Immature natural killer cell (primary cell): ENCODE measurements at regions not wholly inside any gene's neighbourhood (a gene's known extent, or its start where the extent isn't known, plus 50 kb on each side); places are given as distances from the start of the nearest gene placed in this dataset.

Experiments used
- DNase-seq, 3 donors: peaks; one replicate each; pipeline ENCODE4 v3.0.0; 2022; ENCODE audit warnings: mixed read lengths in 1 of 3
- H3K27ac Mint-ChIP-seq, 6 donors: one replicate each; pipeline ENCODE4 v1.8.0; 2020; ENCODE audit warnings: mixed read lengths in 6 of 6, mild to moderate bottlenecking in 5 of 6, inconsistent platforms in 4 of 6, moderate library complexity in 3 of 6
- H3K27me3 Mint-ChIP-seq, 3 donors: one replicate each; pipeline ENCODE4 v1.8.0; 2020 to 2021; ENCODE audit warnings: low read depth in 3 of 3, mild to moderate bottlenecking in 3 of 3, mixed read lengths in 3 of 3, moderate library complexity in 3 of 3, inconsistent platforms in 1 of 3
- H3K36me3 Mint-ChIP-seq, 3 donors: one replicate each; pipeline ENCODE4 v1.8.0; 2020; ENCODE audit warnings: mixed read lengths in 3 of 3, inconsistent platforms in 2 of 3, mild to moderate bottlenecking in 2 of 3
- H3K4me1 Mint-ChIP-seq, 2 donors: one replicate each; pipeline ENCODE4 v1.8.0; 2020; ENCODE audit warnings: inconsistent platforms in 2 of 2, mild to moderate bottlenecking in 2 of 2, mixed read lengths in 2 of 2, moderate library complexity in 1 of 2
- H3K4me3 Mint-ChIP-seq, 5 donors: one replicate each; pipeline ENCODE4 v1.8.0; 2020; ENCODE audit warnings: mild to moderate bottlenecking in 5 of 5, mixed read lengths in 5 of 5, inconsistent platforms in 3 of 5, moderate library complexity in 3 of 5
- H3K9me3 Mint-ChIP-seq, 6 donors: one replicate each; pipeline ENCODE4 v1.8.0; 2020; ENCODE audit warnings: mild to moderate bottlenecking in 6 of 6, mixed read lengths in 6 of 6, inconsistent platforms in 4 of 6, moderate library complexity in 3 of 6

DNA sequence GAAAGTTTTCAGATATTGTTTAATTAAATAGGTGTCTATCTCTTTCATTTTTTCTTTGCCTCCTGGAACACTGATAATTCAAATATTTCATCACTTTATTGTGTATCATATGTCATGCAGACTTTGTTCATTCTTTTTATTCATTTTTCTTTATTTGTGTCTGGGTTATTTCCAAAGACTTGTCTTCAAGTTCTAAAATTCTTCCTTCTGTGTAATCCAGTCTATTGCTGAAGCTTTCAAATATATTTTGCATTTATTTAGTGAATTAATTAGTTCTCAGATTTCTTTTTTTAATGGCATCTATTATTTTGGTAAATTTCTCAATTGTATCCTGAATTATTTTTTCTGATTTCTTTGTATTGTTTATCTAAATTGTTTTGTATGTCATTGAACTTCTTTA, 70.1 kb downstream of the ZNF330 start:
- no peak for DNase-seq
- Mint-ChIP-seq H3K27me3 (peaks cover 0 to 2% (median 1%) of the 10 kb centered on the region in 3 donors), H3K36me3 (peaks cover 0 to 4% (median 0%) of the 10 kb centered on the region in 3 donors), H3K4me1 (no peaks in the 10 kb centered on the region), H3K27ac (no peak overlapping the region), H3K9me3 (peaks cover 8 to 28% (median 13%) of the 10 kb centered on the region in 6 donors), H3K4me3 (no peak overlapping the region)

DNA sequence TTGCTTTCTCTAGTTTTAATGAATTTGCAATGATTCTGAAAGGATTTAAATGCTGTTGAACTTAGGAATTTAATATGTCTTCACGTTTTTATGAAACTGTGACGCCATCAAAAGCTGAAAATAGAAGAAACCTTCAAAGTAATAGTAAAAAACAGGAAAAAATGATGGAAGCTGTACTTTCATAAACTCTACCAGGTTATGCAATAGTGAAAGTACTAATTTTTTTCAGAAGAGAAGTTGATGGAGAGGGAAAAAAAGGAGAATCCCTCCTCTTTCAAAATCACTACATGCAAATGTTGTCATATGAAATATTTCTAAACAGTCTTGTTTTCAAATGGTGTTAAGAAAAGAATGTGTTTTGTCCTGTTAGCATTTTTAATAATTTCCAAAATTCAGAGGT, 73.6 kb downstream of the ZNF330 start:
- H3K27me3 Mint-ChIP-seq: peaks cover 0 to 2% (median 1%) of the 10 kb centered on the region in 3 donors
- H3K36me3 Mint-ChIP-seq: peaks cover 0 to 4% (median 0%) of the 10 kb centered on the region in 3 donors
- H3K27ac Mint-ChIP-seq: no peak overlapping the region
- no peak overlapping the region for H3K4me3 Mint-ChIP-seq
- peaks cover 3 to 28% (median 11%) of the 10 kb centered on the region in 6 donors for H3K9me3 Mint-ChIP-seq
- no peak for DNase-seq
- H3K4me1 Mint-ChIP-seq: no peaks in the 10 kb centered on the region

DNA sequence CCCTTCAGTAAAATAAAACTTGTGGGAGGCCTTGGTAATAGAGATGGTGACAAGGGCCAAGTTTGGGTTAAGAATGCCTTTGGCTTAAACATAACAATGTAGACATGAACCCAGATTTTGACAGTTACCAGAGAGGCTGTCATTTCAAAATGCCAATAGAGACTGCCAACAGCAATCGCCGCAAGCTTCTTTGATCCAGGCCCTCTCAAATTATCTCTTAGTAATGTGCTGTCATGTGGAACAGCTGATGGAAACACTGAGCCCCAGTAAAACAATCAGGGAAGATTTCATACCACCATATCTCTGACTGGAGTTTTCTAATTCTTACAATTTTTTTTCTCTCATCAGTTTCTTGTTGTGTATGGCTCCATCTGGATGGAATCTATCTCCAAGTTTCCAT, 80.5 kb downstream of the ZNF330 start:
- H3K9me3 Mint-ChIP-seq: no peaks in the 10 kb centered on the region
- no peak for DNase-seq
- no peaks in the 10 kb centered on the region for H3K4me1 Mint-ChIP-seq
- H3K4me3 Mint-ChIP-seq: no peak overlapping the region
- H3K36me3 Mint-ChIP-seq: no peaks in the 10 kb centered on the region
- no peak overlapping the region for H3K27ac Mint-ChIP-seq
- H3K27me3 Mint-ChIP-seq: peaks cover 0 to 2% (median 0%) of the 10 kb centered on the region in 3 donors

DNA sequence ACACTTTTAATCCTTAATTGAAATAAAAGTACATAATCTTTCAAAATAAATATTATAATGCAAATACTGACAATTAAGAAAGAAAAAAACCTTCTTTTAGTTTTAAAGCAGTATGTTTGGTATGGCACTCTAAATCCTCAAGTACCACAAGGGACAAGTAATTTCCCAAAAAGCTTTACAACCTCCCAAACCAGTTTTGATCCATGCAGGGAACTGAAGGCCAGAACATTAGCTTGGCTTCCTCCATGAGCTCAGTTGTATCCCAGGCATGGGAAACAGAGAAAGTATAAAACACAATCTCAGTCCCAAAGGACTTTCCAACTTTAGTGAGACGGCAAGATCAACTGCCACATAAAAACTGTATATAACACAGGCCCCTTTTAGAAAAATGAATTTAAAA, 82.2 kb downstream of the ZNF330 start:
- H3K9me3 Mint-ChIP-seq: no peaks in the 10 kb centered on the region
- DNase-seq: no peak
- peaks cover 7 to 12% of the 10 kb centered on the region in 2 donors for H3K4me1 Mint-ChIP-seq

DNA sequence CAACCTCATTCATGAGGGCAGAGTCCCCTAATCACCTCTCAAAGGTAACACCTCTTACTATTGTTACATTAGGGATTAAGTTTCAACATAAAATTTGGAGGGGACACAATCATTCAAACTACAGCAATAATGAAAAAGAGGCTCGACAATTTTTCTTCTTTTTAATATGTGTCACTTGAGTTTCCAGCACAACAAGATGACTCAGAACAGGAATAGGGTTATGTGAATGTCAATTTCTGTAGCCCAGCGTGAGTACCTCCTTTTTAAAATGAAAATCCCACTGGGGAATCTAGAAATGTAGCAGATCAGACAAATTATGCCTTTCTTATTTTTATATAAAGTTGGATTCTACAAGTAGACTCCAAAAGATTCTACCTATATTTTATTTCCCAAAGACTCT, 83.7 kb downstream of the ZNF330 start:
- DNase-seq: no peak
- Mint-ChIP-seq H3K4me1 (peaks cover 7 to 15% of the 10 kb centered on the region in 2 donors), H3K9me3 (no peaks in the 10 kb centered on the region), H3K27me3 (peaks cover 0 to 10% (median 5%) of the 10 kb centered on the region in 3 donors), H3K27ac (no peak overlapping the region), H3K36me3 (no peaks in the 10 kb centered on the region), H3K4me3 (no peak overlapping the region)

More for the DNA sequence above, 82.2 kb downstream of the ZNF330 start:
- no peaks in the 10 kb centered on the region for H3K36me3 Mint-ChIP-seq
- no peak overlapping the region for H3K27ac Mint-ChIP-seq
- no peak overlapping the region for H3K4me3 Mint-ChIP-seq
- H3K27me3 Mint-ChIP-seq: peaks cover 0 to 6% (median 5%) of the 10 kb centered on the region in 3 donors

DNA sequence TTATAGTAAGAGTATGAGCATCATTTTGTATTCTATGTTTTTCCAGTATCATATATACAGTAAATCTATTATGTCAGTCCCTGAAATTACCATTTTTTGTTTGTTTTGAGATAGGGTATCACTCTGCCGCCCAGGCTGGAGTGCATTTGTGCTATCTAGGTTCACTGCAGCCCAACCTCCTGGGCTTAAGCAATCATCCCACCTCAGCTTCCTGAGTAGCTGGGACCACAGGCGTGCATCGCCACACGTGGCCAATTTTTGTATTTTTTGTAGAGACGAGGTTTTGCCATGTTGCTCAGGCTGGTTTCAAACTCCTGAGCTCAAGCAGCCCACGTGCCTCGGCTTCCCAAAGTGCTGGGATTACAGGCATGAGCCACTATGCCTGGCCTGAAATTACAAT, 85.6 kb downstream of the ZNF330 start:
- Mint-ChIP-seq H3K4me3 (no peak overlapping the region), H3K27ac (no peak overlapping the region), H3K9me3 (no peaks in the 10 kb centered on the region), H3K36me3 (no peaks in the 10 kb centered on the region), H3K4me1 (peaks cover 7 to 15% of the 10 kb centered on the region in 2 donors), H3K27me3 (peaks cover 0 to 10% (median 5%) of the 10 kb centered on the region in 3 donors)
- no peak for DNase-seq

DNA sequence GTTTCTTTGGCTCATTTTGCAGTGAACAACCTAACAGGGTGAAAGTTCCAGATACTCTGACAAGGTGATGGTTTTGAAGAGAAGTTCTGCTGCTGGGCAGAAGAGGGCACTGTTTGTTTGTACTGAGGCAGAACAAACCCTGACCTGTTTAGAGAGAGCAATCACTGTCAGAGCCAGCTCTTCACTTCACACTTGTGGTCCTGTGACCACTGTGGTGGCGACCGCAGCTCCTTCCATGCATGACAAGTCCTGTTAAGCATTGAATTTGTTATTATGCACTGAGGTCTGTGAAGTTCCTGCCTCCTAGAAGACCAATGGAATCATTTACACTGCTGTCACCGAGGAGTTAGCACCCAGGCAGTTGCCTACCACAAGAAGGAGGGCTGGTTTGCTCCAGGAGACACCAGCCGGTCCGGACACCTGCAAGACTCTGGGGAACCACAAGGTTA, 86.6 kb downstream of the ZNF330 start:
- H3K4me1 Mint-ChIP-seq: peaks cover 7 to 15% of the 10 kb centered on the region in 2 donors
- peak; percentile 78 to 84 (median 83) for DNase-seq
- H3K27me3 Mint-ChIP-seq: peaks cover 0 to 10% (median 5%) of the 10 kb centered on the region in 3 donors
- H3K36me3 Mint-ChIP-seq: no peaks in the 10 kb centered on the region
- peak overlapping the region in 5 of 6 donors; percentile 12 to 72 (median 51) for H3K27ac Mint-ChIP-seq
- peak overlapping the region in 2 of 5 donors; percentile 1 to 20 for H3K4me3 Mint-ChIP-seq
- H3K9me3 Mint-ChIP-seq: no peaks in the 10 kb centered on the region

DNA sequence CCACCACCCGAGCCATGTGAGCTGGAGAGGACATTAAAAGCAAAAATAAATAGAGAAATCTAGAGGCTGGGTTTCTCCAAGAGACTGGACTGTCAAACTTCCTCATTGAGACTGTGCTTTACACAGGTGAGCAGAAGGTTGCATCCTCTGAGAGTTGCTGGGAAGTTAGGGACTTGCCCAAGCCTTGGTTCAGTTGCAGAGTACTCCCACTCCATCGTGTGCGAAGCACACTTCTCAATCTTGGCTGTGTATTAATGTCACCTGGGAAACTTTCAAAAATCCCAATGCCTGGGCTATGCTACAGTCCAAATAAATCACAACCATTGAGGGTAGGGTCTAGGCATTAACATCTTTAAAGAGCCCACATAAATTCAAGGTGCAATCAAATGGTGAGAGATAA, 89.2 kb downstream of the ZNF330 start:
- Mint-ChIP-seq H3K4me1 (peaks cover 7 to 15% of the 10 kb centered on the region in 2 donors), H3K27me3 (peaks cover 4 to 17% (median 6%) of the 10 kb centered on the region in 3 donors), H3K27ac (no peak overlapping the region), H3K36me3 (no peaks in the 10 kb centered on the region), H3K4me3 (no peak overlapping the region), H3K9me3 (no peaks in the 10 kb centered on the region)
- no peak for DNase-seq

DNA sequence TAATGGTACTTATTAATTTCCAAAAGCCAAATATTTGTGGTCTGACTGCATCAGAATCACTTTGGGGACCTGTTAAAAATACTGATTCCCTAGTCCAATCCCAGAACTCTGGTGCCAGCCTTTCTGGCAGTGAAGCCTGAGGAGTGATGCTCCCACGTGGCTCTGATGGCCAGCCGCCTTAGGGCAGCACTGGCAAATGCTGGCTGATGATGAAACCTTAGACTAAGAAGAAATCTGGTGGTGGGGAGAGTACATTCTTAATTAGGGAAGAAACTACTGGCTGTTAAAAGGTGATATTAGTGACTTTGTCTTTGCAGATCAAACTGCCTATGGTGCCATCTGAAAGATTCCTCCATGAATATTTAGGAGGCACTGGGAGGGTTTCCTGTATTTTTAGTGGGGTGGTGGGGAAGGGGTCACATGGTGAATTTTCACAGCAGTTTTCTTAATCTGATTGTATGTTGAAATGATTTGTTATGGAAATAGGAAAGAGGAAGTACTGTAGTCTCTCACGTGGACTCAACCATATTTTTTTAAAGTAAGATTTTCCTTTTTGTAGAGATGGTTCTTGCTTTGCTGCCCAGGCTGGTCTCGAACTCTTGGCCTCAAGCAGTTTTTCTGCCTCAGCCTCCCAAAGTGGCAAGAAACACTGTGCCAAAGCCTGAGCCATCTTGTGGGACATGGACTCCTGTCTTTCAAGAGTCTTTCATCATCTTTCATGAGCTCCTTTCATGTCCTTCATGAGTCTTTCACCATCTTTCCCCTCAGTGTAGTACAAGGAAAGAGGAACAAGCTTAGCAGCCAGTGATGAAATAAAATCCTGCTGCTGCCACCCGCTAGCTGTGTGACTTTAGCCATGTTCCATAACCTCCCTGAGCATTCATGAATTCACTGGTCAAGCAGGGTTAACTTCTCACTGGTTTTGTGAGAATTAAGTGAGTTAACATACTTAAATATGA, 90.8 kb downstream of the ZNF330 start:
- peaks cover 4 to 15% (median 6%) of the 10 kb centered on the region in 3 donors for H3K27me3 Mint-ChIP-seq

DNA sequence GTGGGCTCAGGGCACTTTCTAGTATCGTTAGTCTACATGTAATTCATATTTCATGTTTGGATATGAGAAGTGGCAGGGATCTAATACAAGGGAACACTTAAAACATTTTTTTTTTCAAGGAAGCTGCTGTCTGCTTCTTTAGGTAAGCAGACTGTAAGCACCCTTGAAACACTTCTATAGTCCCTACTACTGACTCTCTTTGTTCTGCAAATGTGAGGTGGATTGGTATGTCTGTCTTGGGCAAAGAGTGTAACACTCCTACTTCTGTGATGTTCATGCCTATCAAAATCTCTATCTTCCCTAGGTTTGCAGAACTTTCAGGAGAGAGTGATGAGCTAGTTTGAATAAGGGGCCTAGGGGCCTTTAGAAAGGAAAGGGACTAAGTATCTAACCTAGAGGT, 93.9 kb downstream of the ZNF330 start:
- no peak overlapping the region for H3K4me3 Mint-ChIP-seq
- no peak for DNase-seq
- no peak overlapping the region for H3K27ac Mint-ChIP-seq
- H3K27me3 Mint-ChIP-seq: peaks cover 4 to 7% (median 4%) of the 10 kb centered on the region in 3 donors
- no peaks in the 10 kb centered on the region for H3K36me3 Mint-ChIP-seq
- H3K4me1 Mint-ChIP-seq: no peaks in the 10 kb centered on the region
- no peaks in the 10 kb centered on the region for H3K9me3 Mint-ChIP-seq

More for the DNA sequence above, 90.8 kb downstream of the ZNF330 start:
- Mint-ChIP-seq H3K4me3 (no peak overlapping the region), H3K4me1 (peaks cover 7 to 15% of the 10 kb centered on the region in 2 donors), H3K9me3 (no peaks in the 10 kb centered on the region), H3K27ac (no peak overlapping the region), H3K36me3 (no peaks in the 10 kb centered on the region)
- DNase-seq: no peak

DNA sequence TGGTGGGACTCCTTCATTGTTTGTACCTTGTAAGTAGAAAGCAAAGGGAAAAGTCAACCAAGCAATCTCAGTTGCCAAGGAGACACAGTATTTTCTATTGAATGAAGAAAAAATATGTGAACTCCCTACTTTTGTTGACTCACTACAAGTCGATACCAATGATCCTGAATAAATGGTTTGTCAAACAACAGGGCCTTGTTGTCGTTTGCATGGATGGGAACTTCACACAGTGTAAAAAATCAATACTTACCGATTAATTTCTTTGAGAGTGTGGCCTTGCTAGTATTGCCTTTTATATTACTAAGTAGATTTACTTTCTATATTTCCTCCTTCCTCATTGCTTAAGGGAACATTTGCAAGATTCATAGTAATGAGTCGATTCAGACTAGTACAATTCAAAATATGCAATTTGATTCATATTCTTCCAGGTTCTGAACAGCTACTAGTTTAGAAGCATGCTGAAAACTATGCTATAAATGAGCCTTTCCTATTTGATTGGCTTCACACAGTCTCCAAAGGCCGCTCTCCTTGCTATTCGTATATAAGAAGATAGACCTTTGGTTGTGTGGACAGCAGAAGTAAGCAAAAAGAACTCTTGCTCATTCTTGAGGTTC, 108.0 kb downstream of the ZNF330 start:
- Mint-ChIP-seq H3K27me3 (peaks cover 6 to 10% (median 7%) of the 10 kb centered on the region in 3 donors), H3K27ac (no peak overlapping the region), H3K36me3 (no peaks in the 10 kb centered on the region), H3K4me1 (no peaks in the 10 kb centered on the region), H3K4me3 (no peak overlapping the region), H3K9me3 (peaks cover 0 to 3% (median 0%) of the 10 kb centered on the region in 6 donors)
- DNase-seq: no peak

DNA sequence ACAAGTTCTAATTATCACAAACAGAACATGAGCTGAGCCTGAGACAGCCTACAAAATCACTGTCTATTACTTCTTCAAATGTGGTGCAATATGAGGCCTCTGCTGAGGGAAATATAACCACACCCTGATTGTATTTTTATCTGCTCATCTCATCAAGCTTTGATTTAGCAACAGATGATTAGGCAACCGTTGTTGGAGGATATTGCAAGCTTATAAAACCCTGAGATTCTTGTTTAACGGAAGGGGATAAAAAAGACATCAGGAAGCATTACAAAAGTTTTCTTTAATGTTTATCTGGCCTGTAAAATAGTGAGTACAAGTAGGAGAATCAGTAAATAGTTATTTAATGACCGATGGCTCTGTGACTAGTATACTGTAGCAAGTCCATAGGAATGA, 108.5 kb downstream of the ZNF330 start:
- Mint-ChIP-seq H3K27me3 (peaks cover 4 to 14% (median 6%) of the 10 kb centered on the region in 3 donors), H3K9me3 (peaks cover 0 to 3% (median 0%) of the 10 kb centered on the region in 6 donors), H3K4me3 (no peak overlapping the region)

DNA sequence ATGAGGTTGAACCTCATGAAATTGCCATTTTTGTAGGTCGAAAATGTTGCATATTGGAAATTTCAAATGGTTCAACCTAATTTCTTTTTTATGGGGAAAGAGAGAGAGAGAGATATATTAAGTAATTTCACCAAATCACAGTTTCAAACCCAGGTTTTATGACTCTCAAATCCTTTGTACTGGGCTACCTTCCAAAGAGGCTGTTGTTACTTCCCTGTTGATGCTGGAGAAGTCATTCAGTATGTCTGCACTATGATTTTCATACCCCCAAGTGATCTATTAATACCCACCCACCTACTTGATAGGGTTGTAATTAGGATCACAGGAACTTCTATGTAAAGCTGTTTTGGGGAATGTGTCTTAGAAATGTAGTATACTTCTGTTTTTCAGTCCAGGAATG, 109.9 kb downstream of the ZNF330 start:
- DNase-seq: no peak
- no peak overlapping the region for H3K4me3 Mint-ChIP-seq
- H3K4me1 Mint-ChIP-seq: no peaks in the 10 kb centered on the region
- H3K27ac Mint-ChIP-seq: no peak overlapping the region
- no peaks in the 10 kb centered on the region for H3K36me3 Mint-ChIP-seq
- peaks cover 0 to 3% (median 0%) of the 10 kb centered on the region in 6 donors for H3K9me3 Mint-ChIP-seq
- peaks cover 6 to 14% (median 6%) of the 10 kb centered on the region in 3 donors for H3K27me3 Mint-ChIP-seq

More for the DNA sequence above, 108.5 kb downstream of the ZNF330 start:
- DNase-seq: no peak
- no peaks in the 10 kb centered on the region for H3K36me3 Mint-ChIP-seq
- no peaks in the 10 kb centered on the region for H3K4me1 Mint-ChIP-seq
- no peak overlapping the region for H3K27ac Mint-ChIP-seq
